ENCODE measurements at regions not wholly inside any gene's neighbourhood (a gene's known extent, or its start where the extent isn't known, plus 50 kb on each side); places are given as distances from the start of the nearest gene placed in this dataset.

GRCh38 chr14:51188566-51189185 lies 51.4 kb upstream of the TMX1 start:
- Mint-ChIP-seq H3K9me3 (no peaks in the 10 kb centered on the region), H3K27ac (no peak overlapping the region), H3K27me3 (no peaks in the 10 kb centered on the region), H3K4me1 (peaks cover 0 to 3% (median 0%) of the 10 kb centered on the region in 4 donors), H3K36me3 (no peaks in the 10 kb centered on the region), H3K4me3 (no peak overlapping the region)
- no peak for DNase-seq
- ATAC-seq: no peak
- POLR2A ChIA-PET: no interaction called here

GRCh38 chr14:51189600-51190376 lies 50.3 kb upstream of the TMX1 start:
- no peak overlapping the region for H3K4me3 Mint-ChIP-seq
- ATAC-seq: no peak
- POLR2A ChIA-PET: no interaction called here
- H3K27me3 Mint-ChIP-seq: no peaks in the 10 kb centered on the region
- no peaks in the 10 kb centered on the region for H3K9me3 Mint-ChIP-seq
- H3K4me1 Mint-ChIP-seq: peaks cover 0 to 3% (median 0%) of the 10 kb centered on the region in 4 donors
- no peak for DNase-seq
- H3K36me3 Mint-ChIP-seq: no peaks in the 10 kb centered on the region
- no peak overlapping the region for H3K27ac Mint-ChIP-seq
